ENCODE measurements at regions not wholly inside any gene's neighbourhood (a gene's known extent, or its start where the extent isn't known, plus 50 kb on each side); places are given as distances from the start of the nearest gene placed in this dataset.

DNA sequence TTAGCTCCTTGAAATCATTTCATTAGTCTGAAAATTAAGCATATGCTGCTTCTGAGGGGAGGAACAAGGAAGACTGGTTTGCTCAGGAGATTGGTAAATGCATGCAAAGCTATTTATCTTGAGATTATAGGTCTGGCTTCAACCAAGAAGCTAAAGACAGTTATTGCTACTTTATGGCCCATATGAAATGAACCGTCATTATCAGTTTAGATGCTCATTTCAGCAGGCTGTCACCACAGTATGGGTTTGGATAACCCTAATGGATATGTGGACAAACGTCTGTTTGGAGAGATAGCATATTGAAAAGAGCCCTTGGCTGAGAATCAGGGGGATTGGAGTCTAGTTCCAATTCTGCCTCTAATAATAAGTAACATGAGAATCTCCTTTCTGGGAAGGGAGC is 922.6 kb downstream of the TUSC7 start:
- DNase-seq: no peak

DNA sequence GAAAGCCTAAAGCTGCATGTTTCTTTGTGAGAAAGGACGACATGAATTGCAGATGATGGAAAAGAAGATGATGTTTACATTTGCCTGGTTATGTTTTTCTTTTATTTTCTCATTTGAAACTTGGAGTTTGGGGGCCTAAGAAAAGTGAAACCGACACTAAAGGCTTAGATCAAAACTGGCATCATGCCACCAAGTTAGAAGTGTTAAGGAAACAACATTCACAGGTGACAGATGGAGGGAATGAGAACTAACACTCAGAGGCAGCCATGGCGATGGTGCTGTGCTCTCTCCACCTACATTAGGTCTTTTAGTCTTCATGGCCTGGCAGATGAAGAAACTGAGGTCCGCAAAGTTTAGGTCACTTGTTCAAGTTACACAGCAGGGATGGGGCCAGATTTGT is 923.6 kb downstream of the TUSC7 start:
- DNase-seq: no peak

- DNase-seq: no peak
Observed at GRCh38 chr3:117637666-117638065, 928.1 kb downstream of the TUSC7 start.

GRCh38 chr3:117644203-117644602 is 934.6 kb downstream of the TUSC7 start:
- no peak for DNase-seq

- no peak for DNase-seq
Observed at GRCh38 chr3:117645561-117646242, 936.1 kb downstream of the TUSC7 start.

GRCh38 chr3:117647435-117647834 is 937.9 kb downstream of the TUSC7 start:
- no peak for DNase-seq

DNA sequence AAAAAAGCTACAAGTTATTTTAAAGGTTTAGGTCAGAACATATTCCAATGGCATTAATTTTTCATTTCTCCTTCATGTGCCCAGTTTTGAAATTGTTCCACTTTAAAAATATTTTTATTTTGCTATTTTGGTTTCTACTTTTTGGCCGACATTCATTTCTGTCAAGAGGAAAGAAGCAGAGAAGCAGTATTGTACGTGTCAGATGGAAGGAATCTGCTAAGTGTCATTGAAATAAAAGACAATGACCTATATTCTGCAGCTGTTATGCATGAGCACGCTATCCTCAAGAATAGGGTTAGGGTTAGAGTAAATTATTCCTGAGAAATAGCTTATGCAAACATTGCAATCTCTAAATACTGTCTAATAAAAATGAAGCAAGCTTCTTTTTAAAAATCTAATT is 941.7 kb downstream of the TUSC7 start:
- DNase-seq: no peak

DNA sequence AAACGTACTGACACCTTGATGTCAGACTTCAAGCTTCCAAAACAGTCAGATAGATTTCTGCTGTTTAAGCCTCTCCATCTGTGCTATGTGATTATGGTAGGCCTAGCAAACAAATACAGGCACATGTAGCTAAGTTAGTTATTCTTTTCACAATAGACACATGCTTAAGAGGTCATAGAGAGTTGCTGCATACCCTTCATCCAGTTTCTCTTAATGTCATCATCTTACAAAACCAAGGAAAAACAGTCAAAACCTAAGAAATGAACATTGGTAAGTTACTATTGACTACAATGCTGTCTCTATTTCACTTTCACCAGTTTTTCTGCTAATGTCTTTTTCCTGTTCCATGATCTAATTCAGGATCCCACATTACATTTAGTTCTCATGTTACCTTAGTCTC is 946.8 kb downstream of the TUSC7 start:
- DNase-seq: no peak

GRCh38 chr3:117657278-117657677 is 947.7 kb downstream of the TUSC7 start:
- no peak for DNase-seq

DNA sequence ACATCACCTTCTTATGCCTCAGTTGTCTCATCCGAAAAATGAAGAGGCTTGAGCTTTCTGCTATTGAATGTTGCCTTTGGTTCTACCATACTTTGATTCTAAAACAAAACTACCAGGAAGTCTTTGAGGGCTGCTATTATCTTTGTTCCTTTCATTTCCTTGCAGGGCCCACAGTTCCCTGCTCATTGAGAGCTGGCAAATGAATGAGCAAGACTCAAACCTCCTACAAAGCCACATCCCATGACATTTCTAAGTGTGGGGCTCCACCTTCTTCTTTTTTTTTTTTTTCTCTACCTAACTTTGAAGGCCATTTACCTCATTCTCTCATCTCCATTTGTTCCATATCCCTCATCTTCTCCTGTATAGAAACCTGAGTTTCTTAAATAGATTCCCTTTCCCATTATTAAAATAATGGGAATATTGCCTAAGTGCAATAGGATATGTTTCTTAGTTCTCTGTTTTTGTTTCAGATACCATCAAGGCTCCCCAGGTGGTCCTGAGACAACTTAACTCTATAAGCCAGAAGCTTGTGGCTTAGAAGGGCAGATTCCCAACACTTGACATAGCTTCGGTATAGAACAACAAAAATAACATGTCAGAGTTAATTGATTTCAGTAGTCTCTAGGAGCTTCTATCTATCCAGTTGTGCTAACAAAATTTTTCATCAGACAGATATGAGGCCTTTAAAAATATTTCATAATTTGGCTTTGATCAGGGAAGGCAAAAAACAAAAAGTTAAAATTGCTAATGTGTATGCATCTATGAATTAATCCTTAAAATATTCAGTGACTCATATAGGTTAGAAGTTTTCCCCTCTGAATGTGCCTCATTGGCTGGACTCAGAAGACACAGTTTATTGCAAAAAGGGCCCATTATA is 951.6 kb downstream of the TUSC7 start:
- no peak for DNase-seq

DNA sequence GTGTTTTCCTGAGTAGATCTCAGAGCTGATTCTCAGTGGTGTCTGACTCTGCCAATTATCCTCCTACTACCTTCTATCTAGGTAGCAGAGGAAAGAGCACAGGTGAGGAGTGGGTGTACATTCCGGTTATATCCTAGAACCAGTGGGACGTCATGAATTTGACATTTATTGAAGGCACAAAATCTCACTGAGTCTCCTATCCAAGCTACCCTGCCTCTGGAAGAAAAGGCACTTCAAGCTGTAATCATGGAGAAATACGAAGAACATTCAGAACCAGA is 952.2 kb downstream of the TUSC7 start:
- no peak for DNase-seq

DNA sequence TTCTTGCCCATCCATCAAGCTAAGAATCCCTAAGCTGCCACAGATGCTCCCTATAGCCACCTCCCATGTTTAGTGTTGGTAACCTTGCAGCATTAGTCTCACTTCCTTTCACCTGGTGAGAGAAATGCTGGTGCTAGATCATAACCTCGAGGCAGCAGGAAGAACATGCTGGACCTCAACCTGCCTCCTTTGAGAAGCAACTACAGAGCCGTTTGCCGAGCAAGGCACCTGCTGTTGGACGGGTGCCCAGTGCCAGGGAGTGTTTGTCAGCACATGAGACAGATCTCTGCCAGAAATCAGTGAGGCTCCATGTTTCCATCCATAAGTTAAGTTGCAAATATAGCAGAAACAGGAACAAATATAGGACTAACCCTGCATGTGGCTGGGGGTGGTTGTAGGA is 955.7 kb downstream of the TUSC7 start:
- DNase-seq: no peak

DNA sequence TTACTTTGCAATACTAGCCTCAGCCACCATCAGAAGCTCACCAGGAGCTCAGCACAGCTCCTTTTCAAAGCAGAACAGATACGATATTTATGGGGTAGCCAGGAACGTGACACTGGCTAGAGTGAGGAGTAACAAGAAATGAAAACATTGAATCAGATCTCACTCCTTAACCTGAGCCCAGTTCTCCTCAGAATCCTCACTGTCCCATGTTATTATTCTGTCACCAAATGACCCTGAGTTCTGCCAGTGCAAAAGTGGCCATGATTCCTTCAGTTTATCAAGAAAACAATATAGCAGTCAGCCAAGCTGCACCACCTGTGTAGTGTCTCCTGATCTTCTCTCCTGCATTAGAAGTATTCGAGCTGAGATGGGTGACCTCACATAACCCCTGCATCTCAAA is 956.7 kb downstream of the TUSC7 start:
- no peak for DNase-seq

DNA sequence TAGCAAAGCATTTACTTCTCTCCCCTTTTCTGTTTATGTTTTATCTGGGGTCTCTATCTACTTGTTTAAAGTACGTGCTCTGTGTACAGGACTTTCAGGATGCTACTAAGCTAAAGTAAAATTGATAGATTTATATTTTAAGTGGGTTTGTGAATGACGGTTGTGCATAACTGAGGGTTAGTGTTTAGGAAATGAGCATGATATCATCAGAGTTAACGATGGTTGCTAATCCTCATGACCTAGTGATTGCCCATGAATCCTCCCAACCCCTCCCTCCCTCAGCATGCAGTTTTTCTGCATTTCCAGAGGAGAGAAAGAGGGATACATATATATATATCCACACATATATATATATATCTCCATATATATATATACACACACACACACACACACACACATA is 957.2 kb downstream of the TUSC7 start:
- DNase-seq: no peak

DNA sequence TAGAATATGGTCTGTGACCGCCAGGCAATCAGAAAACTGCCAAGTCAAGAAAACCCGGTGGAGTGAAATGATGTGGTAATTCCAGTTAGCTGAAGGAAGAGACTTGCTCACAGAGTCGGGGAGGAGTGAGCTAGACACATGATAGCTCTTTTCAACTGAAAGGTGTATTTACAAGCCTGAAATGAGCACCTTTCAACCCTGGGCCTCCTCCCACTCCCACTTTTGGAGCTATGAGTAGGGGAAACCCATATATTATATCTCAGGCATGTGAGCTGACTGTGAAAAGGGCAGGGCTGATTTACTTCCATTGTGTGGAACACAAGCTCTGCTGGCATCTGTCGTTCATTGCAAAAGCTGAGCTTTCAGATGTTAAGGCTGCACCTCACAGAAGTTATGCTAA is 960.2 kb downstream of the TUSC7 start:
- no peak for DNase-seq

- DNase-seq: no peak
Observed at GRCh38 chr3:117671722-117672318, 962.2 kb downstream of the TUSC7 start.

DNA sequence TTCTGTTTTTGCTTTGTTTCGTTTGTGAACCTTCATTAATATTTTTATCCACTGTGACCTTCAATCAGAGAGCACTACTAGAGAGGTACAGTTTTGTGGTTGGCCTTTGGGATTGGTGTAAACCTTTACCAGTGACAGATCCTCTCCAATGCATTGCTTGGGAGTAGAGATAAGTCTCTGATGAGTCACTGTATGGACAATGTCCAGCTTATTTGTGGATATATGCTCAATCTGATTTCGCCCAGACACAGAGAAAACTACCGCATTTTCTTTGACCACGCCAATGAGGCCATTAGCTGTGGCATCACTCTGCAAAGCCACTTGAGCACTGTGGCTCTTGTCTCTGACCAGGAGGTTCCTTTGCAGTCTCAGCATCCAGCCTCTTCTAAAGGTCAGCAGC is 964.7 kb downstream of the TUSC7 start:
- no peak for DNase-seq

- DNase-seq: no peak
Observed at GRCh38 chr3:117681619-117682018, 972.0 kb downstream of the TUSC7 start.

- DNase-seq: no peak
Observed at GRCh38 chr3:117687096-117687495, 977.5 kb downstream of the TUSC7 start.

GRCh38 chr3:117688583-117688982 is 979.0 kb downstream of the TUSC7 start:
- DNase-seq: peak; percentile 80

DNA sequence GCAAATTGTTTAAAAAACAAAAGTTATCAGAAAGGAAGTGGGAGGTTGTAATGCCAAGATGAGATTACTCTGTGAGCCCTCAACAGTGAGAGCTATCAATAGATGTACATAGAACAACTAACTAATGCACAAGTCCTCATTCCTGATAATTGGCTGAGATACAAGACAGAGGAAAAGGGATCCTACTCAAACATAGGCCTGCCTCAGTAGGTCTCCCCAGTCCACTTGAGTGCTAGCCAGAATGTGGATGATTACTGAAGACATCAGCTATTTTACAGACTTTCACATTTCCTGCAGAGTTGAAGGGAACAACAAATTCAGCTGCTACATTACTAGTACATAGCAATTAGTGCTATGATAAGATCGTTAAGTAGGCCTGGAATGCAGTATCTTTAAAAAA is 981.9 kb downstream of the TUSC7 start:
- no peak for DNase-seq

- DNase-seq: no peak
Observed at GRCh38 chr3:117692416-117692995, 982.9 kb downstream of the TUSC7 start.

DNA sequence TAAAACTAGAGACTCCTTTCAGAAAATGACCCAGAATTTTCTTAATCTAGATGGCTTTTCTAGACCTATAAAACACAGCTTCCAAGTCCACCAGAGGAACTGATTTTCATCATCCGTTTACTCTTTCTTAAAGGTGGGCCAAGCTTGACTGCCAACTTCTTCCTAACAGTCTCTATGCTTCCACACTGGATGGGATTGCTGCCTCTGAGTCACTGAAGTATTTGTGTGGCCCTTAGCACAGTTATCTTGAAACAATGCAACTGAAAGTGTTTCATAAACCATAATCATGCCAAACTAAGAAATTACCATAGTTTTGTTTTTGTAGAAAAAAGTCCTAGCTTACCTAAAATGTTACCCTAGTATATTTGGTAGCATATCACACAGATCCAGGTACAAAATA is 985.7 kb downstream of the TUSC7 start:
- DNase-seq: no peak

Measured in NCI-H1694 treated with DMSO at 0.1 percent for 48 hours (cell line).